Activated CD8-positive, alpha-beta memory T cell treated with anti-CD3 and anti-CD28 coated beads, Interleukin-2, amount 10 ng/mL, durations not matched to agents 7 days and 5 days (primary cell): ENCODE measurements at regions not wholly inside any gene's neighbourhood (a gene's known extent, or its start where the extent isn't known, plus 50 kb on each side); places are given as distances from the start of the nearest gene placed in this dataset.

Source experiments
- ATAC-seq: fragments of 150-1000 bp; cut with Tn5 transposase; one replicate; pipeline ENCODE4 v1.10.0; 2021; ENCODE audit warnings: moderate library complexity
- CTCF ChIA-PET: fragments of 350-600 bp; sonication (Branson Sonifier 250); formaldehyde crosslinking; loops from one replicate; lab custom pipeline; 2021; ENCODE audit warnings: antibody characterized with exemption; lab: Charles Lee
- DNase-seq: peaks from one replicate; pipeline ENCODE4 v3.0.0-alpha.2; 2020
- H3K27ac Mint-ChIP-seq: one replicate; pipeline ENCODE4 v1.8.0; 2021; ENCODE audit warnings: mild to moderate bottlenecking, mixed read lengths
- H3K27me3 Mint-ChIP-seq: one replicate; pipeline ENCODE4 v1.8.0; 2021; ENCODE audit warnings: mixed read lengths
- H3K36me3 Mint-ChIP-seq: one replicate; pipeline ENCODE4 v1.8.0; 2021; ENCODE audit warnings: mild to moderate bottlenecking, mixed read lengths
- H3K4me1 Mint-ChIP-seq: one replicate; pipeline ENCODE4 v1.8.0; 2021; ENCODE audit warnings: mixed read lengths
- H3K4me3 Mint-ChIP-seq: one replicate; pipeline ENCODE4 v1.8.0; 2021; ENCODE audit warnings: mild to moderate bottlenecking, moderate library complexity, mixed read lengths
- H3K9me3 Mint-ChIP-seq: one replicate; pipeline ENCODE4 v1.8.0; 2022; ENCODE audit warnings: low read depth, mixed read lengths

- Mint-ChIP-seq H3K36me3 (no peaks in the 10 kb centered on the region), H3K4me1 (no peaks in the 10 kb centered on the region), H3K27ac (no peak overlapping the region), H3K27me3 (no peaks in the 10 kb centered on the region), H3K9me3 (peaks cover 8% of the 10 kb centered on the region), H3K4me3 (no peak overlapping the region)
- CTCF ChIA-PET, result no interaction called here
- ATAC-seq (no peak), DNase-seq (no peak)
Observed at GRCh38 chr11:23263466-23263865, 403.2 kb upstream of the CCDC179 start.

GRCh38 chr11:23272095-23272494, 411.8 kb upstream of the CCDC179 start:
- Mint-ChIP-seq H3K4me3 (no peak overlapping the region), H3K9me3 (peaks cover 4% of the 10 kb centered on the region), H3K4me1 (no peaks in the 10 kb centered on the region), H3K27ac (no peak overlapping the region), H3K36me3 (no peaks in the 10 kb centered on the region), H3K27me3 (no peaks in the 10 kb centered on the region)
- CTCF ChIA-PET, result no interaction called here
- ATAC-seq (no peak), DNase-seq (no peak)

DNA sequence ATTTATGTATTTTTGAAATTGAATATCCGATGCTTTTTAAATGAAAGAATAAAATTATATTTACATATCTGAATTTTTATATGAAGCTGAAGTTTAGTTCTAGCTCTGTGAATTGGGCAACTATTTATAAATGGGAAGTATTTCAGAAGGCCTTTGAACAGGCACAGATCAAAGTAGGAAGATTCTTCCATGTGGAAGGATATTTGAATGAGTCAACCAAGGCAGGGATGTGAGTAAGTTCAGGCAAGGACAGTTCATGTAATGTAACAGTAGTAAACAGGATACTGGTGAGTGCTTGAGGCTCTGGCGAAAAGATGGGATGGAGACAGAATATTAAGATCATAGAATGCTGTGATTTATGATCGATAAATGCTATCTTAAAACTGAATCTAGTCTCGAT, 417.8 kb upstream of the CCDC179 start:
- CTCF ChIA-PET, result no interaction called here
- Mint-ChIP-seq H3K36me3 (no peaks in the 10 kb centered on the region), H3K27ac (no peak overlapping the region), H3K9me3 (peaks cover 7% of the 10 kb centered on the region), H3K27me3 (no peaks in the 10 kb centered on the region), H3K4me1 (no peaks in the 10 kb centered on the region), H3K4me3 (no peak overlapping the region)
- DNase-seq (no peak), ATAC-seq (no peak)

- no peaks in the 10 kb centered on the region for H3K36me3 Mint-ChIP-seq
- H3K4me3 Mint-ChIP-seq, result no peak overlapping the region
- no peak overlapping the region for H3K27ac Mint-ChIP-seq
Observed at GRCh38 chr11:23280088-23280487, 419.8 kb upstream of the CCDC179 start.

GRCh38 chr11:23283666-23284065, 423.4 kb upstream of the CCDC179 start:
- CTCF ChIA-PET, result no interaction called here
- no peak overlapping the region for H3K27ac Mint-ChIP-seq
- no peak overlapping the region for H3K4me3 Mint-ChIP-seq
- no peaks in the 10 kb centered on the region for H3K36me3 Mint-ChIP-seq
- no peak for ATAC-seq
- no peak for DNase-seq
- no peaks in the 10 kb centered on the region for H3K4me1 Mint-ChIP-seq
- H3K27me3 Mint-ChIP-seq, result no peaks in the 10 kb centered on the region
- H3K9me3 Mint-ChIP-seq, result peaks cover 6% of the 10 kb centered on the region

More at GRCh38 chr11:23280088-23280487, 419.8 kb upstream of the CCDC179 start:
- Mint-ChIP-seq H3K27me3 (no peaks in the 10 kb centered on the region), H3K4me1 (no peaks in the 10 kb centered on the region), H3K9me3 (peaks cover 3% of the 10 kb centered on the region)
- ATAC-seq (no peak), DNase-seq (no peak)
- CTCF ChIA-PET, result no interaction called here

- H3K4me1 Mint-ChIP-seq, result no peaks in the 10 kb centered on the region
- H3K27ac Mint-ChIP-seq, result no peak overlapping the region
- H3K36me3 Mint-ChIP-seq, result no peaks in the 10 kb centered on the region
- DNase-seq (no peak), ATAC-seq (no peak)
- CTCF ChIA-PET, result no interaction called here
- H3K9me3 Mint-ChIP-seq, result peaks cover 6% of the 10 kb centered on the region
- no peak overlapping the region for H3K4me3 Mint-ChIP-seq
- no peaks in the 10 kb centered on the region for H3K27me3 Mint-ChIP-seq
Observed at GRCh38 chr11:23284631-23285030, 424.4 kb upstream of the CCDC179 start.

- H3K4me1 Mint-ChIP-seq, result no peaks in the 10 kb centered on the region
- H3K4me3 Mint-ChIP-seq, result no peak overlapping the region
- ATAC-seq (no peak), DNase-seq (no peak)
- CTCF ChIA-PET, result no interaction called here
- no peaks in the 10 kb centered on the region for H3K27me3 Mint-ChIP-seq
- H3K36me3 Mint-ChIP-seq, result no peaks in the 10 kb centered on the region
- peaks cover 6% of the 10 kb centered on the region for H3K9me3 Mint-ChIP-seq
- no peak overlapping the region for H3K27ac Mint-ChIP-seq
Observed at GRCh38 chr11:23288003-23288783, 427.9 kb upstream of the CCDC179 start.

GRCh38 chr11:23295241-23295640, 435.0 kb upstream of the CCDC179 start:
- ATAC-seq (no peak), DNase-seq (no peak)
- Mint-ChIP-seq H3K9me3 (peaks cover 12% of the 10 kb centered on the region), H3K36me3 (peaks cover 1% of the 10 kb centered on the region), H3K4me3 (no peak overlapping the region), H3K27me3 (no peaks in the 10 kb centered on the region), H3K4me1 (no peaks in the 10 kb centered on the region), H3K27ac (no peak overlapping the region)
- CTCF ChIA-PET, result no interaction called here

- H3K27me3 Mint-ChIP-seq, result no peaks in the 10 kb centered on the region
- no peak overlapping the region for H3K4me3 Mint-ChIP-seq
- ATAC-seq, result no peak
- no peaks in the 10 kb centered on the region for H3K4me1 Mint-ChIP-seq
- CTCF ChIA-PET, result no interaction called here
- DNase-seq, result no peak
- peaks cover 17% of the 10 kb centered on the region for H3K9me3 Mint-ChIP-seq
- no peaks in the 10 kb centered on the region for H3K36me3 Mint-ChIP-seq
- H3K27ac Mint-ChIP-seq, result no peak overlapping the region
Observed at GRCh38 chr11:23308041-23308440, 447.8 kb upstream of the CCDC179 start.

DNA sequence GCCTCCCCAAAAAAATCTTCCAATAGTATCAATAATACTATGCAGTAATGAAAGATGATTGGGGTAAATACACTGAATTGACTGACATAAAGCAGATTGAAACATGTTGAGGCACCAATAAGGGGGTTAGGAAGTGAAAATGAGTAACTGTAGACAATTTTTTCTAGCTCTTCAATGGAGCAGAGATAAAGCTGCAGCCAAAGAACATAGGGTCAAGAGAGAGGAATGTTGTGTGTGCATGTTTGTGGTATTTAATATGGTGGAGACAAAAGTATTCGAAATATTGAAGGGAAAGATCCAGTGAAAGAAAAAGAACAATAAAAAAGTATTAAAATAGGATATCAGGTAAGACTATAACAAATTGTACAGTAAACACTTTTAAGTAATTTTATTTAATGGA, 450.0 kb upstream of the CCDC179 start:
- ATAC-seq (no peak), DNase-seq (no peak)
- Mint-ChIP-seq H3K36me3 (no peaks in the 10 kb centered on the region), H3K27ac (no peak overlapping the region), H3K27me3 (no peaks in the 10 kb centered on the region), H3K9me3 (peaks cover 10% of the 10 kb centered on the region), H3K4me1 (no peaks in the 10 kb centered on the region), H3K4me3 (no peak overlapping the region)
- CTCF ChIA-PET, result no interaction called here

GRCh38 chr11:23311986-23312940, 452.0 kb upstream of the CCDC179 start:
- Mint-ChIP-seq H3K4me3 (no peak overlapping the region), H3K36me3 (no peaks in the 10 kb centered on the region), H3K27me3 (no peaks in the 10 kb centered on the region), H3K27ac (no peak overlapping the region), H3K4me1 (no peaks in the 10 kb centered on the region), H3K9me3 (peaks cover 8% of the 10 kb centered on the region)
- CTCF ChIA-PET, result no interaction called here
- ATAC-seq (no peak), DNase-seq (no peak)

- CTCF ChIA-PET, result no interaction called here
- Mint-ChIP-seq H3K4me1 (no peaks in the 10 kb centered on the region), H3K4me3 (no peak overlapping the region), H3K27ac (no peak overlapping the region), H3K27me3 (no peaks in the 10 kb centered on the region), H3K9me3 (peaks cover 8% of the 10 kb centered on the region), H3K36me3 (no peaks in the 10 kb centered on the region)
- DNase-seq (no peak), ATAC-seq (no peak)
Observed at GRCh38 chr11:23313001-23313400, 452.7 kb upstream of the CCDC179 start.

- H3K4me3 Mint-ChIP-seq, result no peak overlapping the region
Observed at GRCh38 chr11:23314162-23314561, 453.9 kb upstream of the CCDC179 start.

DNA sequence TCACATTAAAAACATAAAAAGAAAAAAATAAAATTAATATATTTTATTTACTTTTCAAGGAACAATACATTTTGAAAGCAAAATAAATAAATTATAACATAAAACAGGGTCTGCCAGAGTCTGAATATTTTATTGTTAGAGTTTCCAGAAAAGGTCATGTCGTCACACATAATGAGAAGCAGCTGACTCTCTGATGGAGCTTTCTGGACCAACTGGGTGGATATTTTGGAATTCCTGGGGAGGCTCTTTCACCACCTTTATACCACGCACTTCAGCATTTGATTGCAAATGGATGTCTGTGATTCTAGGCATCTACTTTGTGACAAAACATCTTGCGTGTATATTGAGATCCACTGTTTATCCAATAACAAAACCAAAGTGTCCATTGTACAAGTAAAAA, 455.0 kb upstream of the CCDC179 start:
- H3K27ac Mint-ChIP-seq, result no peak overlapping the region
- H3K36me3 Mint-ChIP-seq, result no peaks in the 10 kb centered on the region
- H3K27me3 Mint-ChIP-seq, result no peaks in the 10 kb centered on the region
- peaks cover 2% of the 10 kb centered on the region for H3K9me3 Mint-ChIP-seq
- no peak for DNase-seq
- no peak overlapping the region for H3K4me3 Mint-ChIP-seq
- CTCF ChIA-PET, result no interaction called here
- H3K4me1 Mint-ChIP-seq, result no peaks in the 10 kb centered on the region
- no peak for ATAC-seq

More at GRCh38 chr11:23314162-23314561, 453.9 kb upstream of the CCDC179 start:
- Mint-ChIP-seq H3K36me3 (no peaks in the 10 kb centered on the region), H3K27ac (no peak overlapping the region), H3K9me3 (peaks cover 8% of the 10 kb centered on the region), H3K27me3 (no peaks in the 10 kb centered on the region), H3K4me1 (no peaks in the 10 kb centered on the region)
- no peak for ATAC-seq
- CTCF ChIA-PET, result no interaction called here
- no peak for DNase-seq
